ENCODE measurements at regions not wholly inside any gene's neighbourhood (a gene's known extent, or its start where the extent isn't known, plus 50 kb on each side); places are given as distances from the start of the nearest gene placed in this dataset.

GRCh38 chr1:115893545-115893944 is 52.6 kb upstream of the NHLH2 start:
- Histone ChIP-seq H3K36me3 (no peaks in the 10 kb centered on the region), H3K9me3 (no peaks in the 10 kb centered on the region), H3K4me3 (no peak overlapping the region), H3K27ac (no peak overlapping the region), H3K4me1 (replicated peaks) (no peaks in the 10 kb centered on the region), H3K27me3 (replicated peaks; ENCODE audit: insufficient read depth) (no peaks in the 10 kb centered on the region)
- intact Hi-C loops (cut with DNase I): no loop called here
- 83% methylated on average over 8 of the region's 8 CpGs for WGBS
- DNase-seq (ENCODE audit: low spot score): no peak
- TF ChIP-seq POLR2AphosphoS5 (IDR thresholded peaks at IDR 0.05): no peak

- no peaks in the 10 kb centered on the region for H3K27me3 ChIP-seq (replicated peaks; ENCODE audit: insufficient read depth)
- H3K9me3 ChIP-seq: no peaks in the 10 kb centered on the region
- H3K4me1 ChIP-seq (replicated peaks): no peaks in the 10 kb centered on the region
- DNase-seq (ENCODE audit: low spot score): no peak
- TF ChIP-seq POLR2A (IDR thresholded peaks at IDR 0.05) (no peak), POLR2AphosphoS5 (IDR thresholded peaks at IDR 0.05) (no peak), CTCF (IDR thresholded peaks at IDR 0.05) (no peak)
- H3K36me3 ChIP-seq: no peaks in the 10 kb centered on the region
- H3K4me3 ChIP-seq: no peak overlapping the region
- intact Hi-C loops (cut with DNase I): no loop called here
- 93% methylated on average over 4 of the region's 4 CpGs for WGBS
- H3K27ac ChIP-seq: no peak overlapping the region
Measured at GRCh38 chr1:115898020-115898419, 57.1 kb upstream of the NHLH2 start.

- no peak for DNase-seq (ENCODE audit: low spot score)
- H3K4me1 ChIP-seq (replicated peaks): no peaks in the 10 kb centered on the region
- H3K4me3 ChIP-seq: no peak overlapping the region
- no peak for TF ChIP-seq POLR2AphosphoS5 (IDR thresholded peaks at IDR 0.05)
- TF ChIP-seq CTCF (IDR thresholded peaks at IDR 0.05): no peak
- no peak for TF ChIP-seq POLR2A (IDR thresholded peaks at IDR 0.05)
- H3K36me3 ChIP-seq: no peaks in the 10 kb centered on the region
- no peaks in the 10 kb centered on the region for H3K27me3 ChIP-seq (replicated peaks; ENCODE audit: insufficient read depth)
- intact Hi-C loops (cut with DNase I): no loop called here
- H3K9me3 ChIP-seq: no peaks in the 10 kb centered on the region
- H3K27ac ChIP-seq: no peak overlapping the region
Measured at GRCh38 chr1:115900856-115901255, 59.9 kb upstream of the NHLH2 start.

- no peak for TF ChIP-seq CTCF (IDR thresholded peaks at IDR 0.05)
- no peak for TF ChIP-seq POLR2A (IDR thresholded peaks at IDR 0.05)
- TF ChIP-seq POLR2AphosphoS5 (IDR thresholded peaks at IDR 0.05): no peak
- no peak overlapping the region for H3K4me3 ChIP-seq
- no peaks in the 10 kb centered on the region for H3K4me1 ChIP-seq (replicated peaks)
- DNase-seq (ENCODE audit: low spot score): peak; percentile 7
- intact Hi-C loops (cut with DNase I): no loop called here
- H3K27ac ChIP-seq: no peak overlapping the region
- H3K9me3 ChIP-seq: no peaks in the 10 kb centered on the region
- H3K36me3 ChIP-seq: no peaks in the 10 kb centered on the region
- 33% methylated on average over 1 of the region's 1 CpG for WGBS
- H3K27me3 ChIP-seq (replicated peaks; ENCODE audit: insufficient read depth): no peaks in the 10 kb centered on the region
Measured at GRCh38 chr1:115906627-115907026, 65.7 kb upstream of the NHLH2 start.

GRCh38 chr1:115907092-115907491 is 66.2 kb upstream of the NHLH2 start:
- no peaks in the 10 kb centered on the region for H3K9me3 ChIP-seq
- DNase-seq (ENCODE audit: low spot score): no peak
- TF ChIP-seq POLR2A (IDR thresholded peaks at IDR 0.05) (no peak), CTCF (IDR thresholded peaks at IDR 0.05) (no peak), POLR2AphosphoS5 (IDR thresholded peaks at IDR 0.05) (no peak)
- H3K4me3 ChIP-seq: no peak overlapping the region
- H3K36me3 ChIP-seq: no peaks in the 10 kb centered on the region
- H3K27me3 ChIP-seq (replicated peaks; ENCODE audit: insufficient read depth): no peaks in the 10 kb centered on the region
- WGBS: 29% methylated on average over 2 of the region's 2 CpGs
- intact Hi-C loops (cut with DNase I): no loop called here
- no peak overlapping the region for H3K27ac ChIP-seq
- H3K4me1 ChIP-seq (replicated peaks): no peaks in the 10 kb centered on the region

All from prostate gland (tissue), 2 donors.